SK-N-SH (cell line): ENCODE measurements at regions not wholly inside any gene's neighbourhood (a gene's known extent, or its start where the extent isn't known, plus 50 kb on each side); places are given as distances from the start of the nearest gene placed in this dataset.
A peak's percentile ranks its signal among the peaks of the same experiment; 100 is the strongest.

Source experiments
- CHD2 ChIP-seq: fragments of 150-350 bp; IDR thresholded peaks from 2 replicates; pipeline ENCODE4 v1.6.1; 2018; ENCODE audit warnings: low read length; ENCODE audit not compliant: partially characterized antibody
- CTCF ChIP-seq: fragments of 200-600 bp; sonication (generic); IDR thresholded peaks from 2 replicates; pipeline ENCODE4 v1.6.1; 2017; ENCODE audit warnings: antibody characterized with exemption, mild to moderate bottlenecking, moderate library complexity
- EP300 ChIP-seq, 2 experiments: IDR thresholded peaks; 2 replicates each; pipeline versions ENCODE4 v1.4.0 to v1.6.1; 2012; ENCODE audit warnings: borderline replicate concordance in 1 of 2, low read depth in 1 of 2, low read length in 1 of 2
- MXI1 ChIP-seq: IDR thresholded peaks from 2 replicates; pipeline ENCODE4 v1.6.1; 2012; ENCODE audit warnings: mild to moderate bottlenecking, low read depth, low read length, improper control_type of control experiment
- NRF1 ChIP-seq: IDR thresholded peaks from 2 replicates; pipeline ENCODE4 v1.6.1; 2012; ENCODE audit warnings: low read depth, mild to moderate bottlenecking, low read length
- POLR2AphosphoS5 ChIP-seq: IDR thresholded peaks from 2 replicates; pipeline ENCODE4 v1.6.1; 2012; ENCODE audit warnings: low read depth, low read length
- REST ChIP-seq: IDR thresholded peaks from 2 replicates; pipeline ENCODE4 v1.6.1; 2012; ENCODE audit warnings: mild to moderate bottlenecking, low read depth, low read length, moderate library complexity
- RFX5 ChIP-seq: IDR thresholded peaks from 2 replicates; pipeline ENCODE4 v1.6.1; 2012; ENCODE audit warnings: mild to moderate bottlenecking, improper control_type of control experiment, low read length
- SIN3A ChIP-seq: IDR thresholded peaks from 2 replicates; pipeline ENCODE4 v1.6.1; 2012; ENCODE audit warnings: low read depth, mild to moderate bottlenecking, low read length, moderate library complexity, borderline replicate concordance
- YY1 ChIP-seq: IDR thresholded peaks from 2 replicates; pipeline ENCODE4 v1.4.0; 2012; ENCODE audit warnings: low read depth, mild to moderate bottlenecking

DNA sequence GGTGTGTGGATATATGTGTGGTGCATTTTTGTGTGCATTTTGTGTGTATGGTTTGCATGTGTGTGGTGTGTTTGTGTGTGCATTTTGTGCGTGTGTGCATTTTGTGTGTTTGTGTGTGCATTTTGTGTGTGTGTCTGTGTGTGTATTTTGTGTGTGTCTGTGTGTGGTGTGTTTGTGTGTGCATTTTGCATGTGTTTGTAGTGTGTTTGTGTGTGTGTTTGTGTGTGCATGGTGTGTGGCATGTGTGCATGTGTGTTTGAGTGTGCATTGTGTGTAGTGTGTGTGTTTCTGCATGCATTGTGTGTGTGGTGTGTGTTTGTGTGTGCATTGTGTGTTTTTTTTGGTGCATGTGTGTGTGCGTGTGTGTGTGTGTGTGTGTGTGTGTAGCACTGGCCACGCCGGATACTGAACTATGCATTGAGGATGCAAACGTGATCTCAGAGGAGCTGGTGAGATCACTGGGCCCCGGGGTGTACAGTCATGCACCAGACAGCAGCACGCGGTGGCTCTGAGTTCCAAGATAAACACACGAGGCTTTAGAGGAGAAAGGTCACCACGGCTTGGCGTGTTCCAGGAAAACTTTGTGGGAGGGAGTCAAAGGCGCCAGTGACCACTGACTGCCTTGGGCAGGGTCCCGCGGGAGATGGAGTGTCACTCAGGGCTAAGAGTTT lies 106.6 kb upstream of the SHH start:
- TF ChIP-seq YY1 = no peak
- no peak for TF ChIP-seq CTCF
- TF ChIP-seq EP300 (IDR thresholded peaks at IDR 0.05; ENCODE audit: borderline replicate concordance in 1 of 2, low read depth in 1 of 2, low read length in 1 of 2) = peak in 1 of 2 experiments; percentile 44; a peak in 1 of 4 replicates
- TF ChIP-seq POLR2AphosphoS5 = no peak
- TF ChIP-seq REST = no peak
- no peak for TF ChIP-seq NRF1
- TF ChIP-seq SIN3A = no peak
- no peak for TF ChIP-seq MXI1
- TF ChIP-seq CHD2 = no peak
- no peak for TF ChIP-seq RFX5
